ENCODE measurements at regions not wholly inside any gene's neighbourhood (a gene's known extent, or its start where the extent isn't known, plus 50 kb on each side); places are given as distances from the start of the nearest gene placed in this dataset.

DNA sequence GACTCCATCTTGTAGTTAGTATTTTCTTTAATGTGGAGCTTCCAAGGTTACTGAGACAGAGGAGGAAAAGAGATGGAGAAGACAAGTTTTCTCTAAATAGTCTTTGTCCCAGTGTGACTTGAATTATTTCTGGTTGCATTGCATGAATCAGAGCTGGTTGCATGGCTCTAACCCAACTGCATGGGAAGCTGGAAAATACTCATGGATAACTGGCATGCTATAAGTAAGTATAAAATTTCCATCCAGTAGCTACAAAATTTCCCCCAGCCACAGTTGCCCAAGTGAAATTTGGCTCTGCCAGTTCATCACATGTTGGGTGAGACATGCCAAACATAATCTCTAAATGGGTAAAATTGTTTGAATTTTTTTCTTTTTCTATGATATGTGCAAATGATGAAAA, 1161.5 kb downstream of the CDH11 start:
- Histone ChIP-seq H2AFZ (ENCODE audit: low read length) (no peak overlapping the region), H3K36me3 (ENCODE audit: insufficient read depth, low read length) (no peaks in the 10 kb centered on the region), H3K9me3 (ENCODE audit: low read depth, low read length) (no peaks in the 10 kb centered on the region), H3K27ac (ENCODE audit: low read depth, low read length) (no peak overlapping the region), H3K79me2 (ENCODE audit: insufficient read depth, low read length) (no peaks in the 10 kb centered on the region), H3K4me1 (ENCODE audit: insufficient read depth, low read length) (no peaks in the 10 kb centered on the region), H3K4me3 (ENCODE audit: insufficient read depth, low read length) (no peak overlapping the region), H3K4me2 (ENCODE audit: insufficient read depth, low read length) (no peak overlapping the region), H4K20me1 (ENCODE audit: insufficient read depth, low read length) (no peaks in the 10 kb centered on the region), H3K27me3 (ENCODE audit: insufficient read depth, low read length) (no peaks in the 10 kb centered on the region)
- TF ChIP-seq CTCF (IDR thresholded peaks at IDR 0.05; ENCODE audit: extremely low read depth, low read depth, low read length): no peak
- DNase-seq (ENCODE audit: insufficient read length, low spot score, missing footprints): no peak

GRCh38 chr16:63947022-63947421, 1174.8 kb downstream of the CDH11 start:
- no peak for TF ChIP-seq CTCF (IDR thresholded peaks at IDR 0.05; ENCODE audit: extremely low read depth, low read depth, low read length)
- H3K4me3 ChIP-seq (ENCODE audit: insufficient read depth, low read length): no peak overlapping the region
- H3K79me2 ChIP-seq (ENCODE audit: insufficient read depth, low read length): no peaks in the 10 kb centered on the region
- H3K9me3 ChIP-seq (ENCODE audit: low read depth, low read length): no peaks in the 10 kb centered on the region
- no peaks in the 10 kb centered on the region for H3K4me1 ChIP-seq (ENCODE audit: insufficient read depth, low read length)
- no peaks in the 10 kb centered on the region for H4K20me1 ChIP-seq (ENCODE audit: insufficient read depth, low read length)
- H3K36me3 ChIP-seq (ENCODE audit: insufficient read depth, low read length): no peaks in the 10 kb centered on the region
- H2AFZ ChIP-seq (ENCODE audit: low read length): no peak overlapping the region
- no peak overlapping the region for H3K4me2 ChIP-seq (ENCODE audit: insufficient read depth, low read length)
- DNase-seq (ENCODE audit: insufficient read length, low spot score, missing footprints): no peak
- H3K27me3 ChIP-seq (ENCODE audit: insufficient read depth, low read length): no peaks in the 10 kb centered on the region
- H3K27ac ChIP-seq (ENCODE audit: low read depth, low read length): no peak overlapping the region

DNA sequence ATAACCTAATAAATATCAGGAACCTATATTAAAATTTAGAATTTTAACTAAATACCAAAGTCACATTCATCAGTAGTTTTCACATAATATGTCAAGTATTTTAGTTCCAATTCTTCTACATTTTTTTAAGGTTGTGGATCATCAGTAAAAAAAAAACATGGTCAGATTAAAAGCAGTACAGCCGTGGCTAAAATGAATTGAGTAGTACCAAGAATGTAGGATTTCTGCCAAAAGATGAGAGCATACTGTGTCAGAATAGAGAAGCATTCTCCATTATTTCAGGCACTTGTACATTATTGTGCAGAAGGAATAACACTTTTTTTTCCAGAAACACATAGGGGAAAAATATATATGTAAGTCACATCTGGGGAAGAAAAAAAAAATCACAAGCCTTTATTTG, 1176.1 kb downstream of the CDH11 start:
- no peaks in the 10 kb centered on the region for H4K20me1 ChIP-seq (ENCODE audit: insufficient read depth, low read length)

DNA sequence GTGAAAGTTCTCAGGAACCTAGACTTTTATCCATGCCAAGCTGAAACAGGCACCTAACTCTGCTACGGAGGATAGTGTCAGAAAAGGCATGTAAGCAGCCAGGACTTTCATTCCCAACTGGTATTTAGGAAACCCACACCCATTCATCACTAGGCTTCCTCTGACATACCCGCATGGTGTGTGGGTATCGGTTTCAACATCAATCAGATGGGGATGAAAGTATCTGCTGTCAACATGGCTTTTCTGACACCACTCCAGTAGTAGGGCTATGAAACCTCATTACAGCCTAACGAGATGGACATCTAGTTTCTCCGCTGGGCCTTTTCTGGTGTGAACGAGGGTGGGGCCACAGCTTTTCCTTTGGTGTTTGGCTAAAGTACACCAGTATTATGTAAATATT, 1178.3 kb downstream of the CDH11 start:
- Histone ChIP-seq H3K4me3 (ENCODE audit: insufficient read depth, low read length) (no peak overlapping the region), H3K36me3 (ENCODE audit: insufficient read depth, low read length) (no peaks in the 10 kb centered on the region), H2AFZ (ENCODE audit: low read length) (no peak overlapping the region), H4K20me1 (ENCODE audit: insufficient read depth, low read length) (no peaks in the 10 kb centered on the region), H3K27ac (ENCODE audit: low read depth, low read length) (no peak overlapping the region), H3K4me1 (ENCODE audit: insufficient read depth, low read length) (no peaks in the 10 kb centered on the region), H3K4me2 (ENCODE audit: insufficient read depth, low read length) (no peak overlapping the region), H3K9me3 (ENCODE audit: low read depth, low read length) (no peaks in the 10 kb centered on the region), H3K79me2 (ENCODE audit: insufficient read depth, low read length) (no peaks in the 10 kb centered on the region), H3K27me3 (ENCODE audit: insufficient read depth, low read length) (no peaks in the 10 kb centered on the region)
- TF ChIP-seq CTCF (IDR thresholded peaks at IDR 0.05; ENCODE audit: extremely low read depth, low read depth, low read length): no peak
- DNase-seq (ENCODE audit: insufficient read length, low spot score, missing footprints): no peak

More for the DNA sequence above, 1176.1 kb downstream of the CDH11 start:
- Histone ChIP-seq H3K4me2 (ENCODE audit: insufficient read depth, low read length) (no peak overlapping the region), H3K27ac (ENCODE audit: low read depth, low read length) (no peak overlapping the region), H3K36me3 (ENCODE audit: insufficient read depth, low read length) (no peaks in the 10 kb centered on the region), H2AFZ (ENCODE audit: low read length) (no peak overlapping the region), H3K4me1 (ENCODE audit: insufficient read depth, low read length) (no peaks in the 10 kb centered on the region), H3K4me3 (ENCODE audit: insufficient read depth, low read length) (no peak overlapping the region), H3K27me3 (ENCODE audit: insufficient read depth, low read length) (no peaks in the 10 kb centered on the region), H3K79me2 (ENCODE audit: insufficient read depth, low read length) (no peaks in the 10 kb centered on the region), H3K9me3 (ENCODE audit: low read depth, low read length) (no peaks in the 10 kb centered on the region)
- no peak for DNase-seq (ENCODE audit: insufficient read length, low spot score, missing footprints)
- no peak for TF ChIP-seq CTCF (IDR thresholded peaks at IDR 0.05; ENCODE audit: extremely low read depth, low read depth, low read length)

All from osteoblast (primary cell).